ENCODE measurements at regions not wholly inside any gene's neighbourhood (a gene's known extent, or its start where the extent isn't known, plus 50 kb on each side); places are given as distances from the start of the nearest gene placed in this dataset.

DNA sequence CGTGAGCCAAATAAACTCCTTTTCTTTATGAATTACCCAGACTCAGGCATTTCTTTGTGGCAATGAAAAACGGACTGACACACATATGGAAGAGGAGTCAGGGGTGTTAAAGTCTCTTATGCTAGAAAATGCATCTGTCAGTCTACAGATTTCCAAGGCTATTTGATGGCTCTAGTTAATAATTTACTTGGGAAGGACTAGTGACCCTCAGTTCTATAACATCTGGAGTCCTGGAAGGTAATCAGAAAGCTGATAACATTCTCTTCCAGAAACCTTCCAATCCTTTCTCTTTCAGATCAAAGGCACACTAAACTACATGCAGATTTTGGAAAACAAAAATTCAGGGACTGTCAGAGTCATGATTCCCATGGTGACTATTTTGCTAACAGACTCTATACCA lies 142.0 kb upstream of the TEX13D start:
- TF ChIP-seq, protein P1, sequence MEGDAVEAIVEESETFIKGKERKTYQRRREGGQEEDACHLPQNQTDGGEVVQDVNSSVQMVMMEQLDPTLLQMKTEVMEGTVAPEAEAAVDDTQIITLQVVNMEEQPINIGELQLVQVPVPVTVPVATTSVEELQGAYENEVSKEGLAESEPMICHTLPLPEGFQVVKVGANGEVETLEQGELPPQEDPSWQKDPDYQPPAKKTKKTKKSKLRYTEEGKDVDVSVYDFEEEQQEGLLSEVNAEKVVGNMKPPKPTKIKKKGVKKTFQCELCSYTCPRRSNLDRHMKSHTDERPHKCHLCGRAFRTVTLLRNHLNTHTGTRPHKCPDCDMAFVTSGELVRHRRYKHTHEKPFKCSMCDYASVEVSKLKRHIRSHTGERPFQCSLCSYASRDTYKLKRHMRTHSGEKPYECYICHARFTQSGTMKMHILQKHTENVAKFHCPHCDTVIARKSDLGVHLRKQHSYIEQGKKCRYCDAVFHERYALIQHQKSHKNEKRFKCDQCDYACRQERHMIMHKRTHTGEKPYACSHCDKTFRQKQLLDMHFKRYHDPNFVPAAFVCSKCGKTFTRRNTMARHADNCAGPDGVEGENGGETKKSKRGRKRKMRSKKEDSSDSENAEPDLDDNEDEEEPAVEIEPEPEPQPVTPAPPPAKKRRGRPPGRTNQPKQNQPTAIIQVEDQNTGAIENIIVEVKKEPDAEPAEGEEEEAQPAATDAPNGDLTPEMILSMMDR (IDR thresholded peaks at IDR 0.05; ENCODE audit: low read depth, low read length), result no peak
- TF ChIP-seq POLR2A (IDR thresholded peaks at IDR 0.05; ENCODE audit: extremely low read depth, insufficient read length) (no peak), MYC (IDR thresholded peaks at IDR 0.05; ENCODE audit: low read depth, low read length) (no peak)
- TF ChIP-seq, protein P2, sequence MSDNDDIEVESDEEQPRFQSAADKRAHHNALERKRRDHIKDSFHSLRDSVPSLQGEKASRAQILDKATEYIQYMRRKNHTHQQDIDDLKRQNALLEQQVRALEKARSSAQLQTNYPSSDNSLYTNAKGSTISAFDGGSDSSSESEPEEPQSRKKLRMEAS (IDR thresholded peaks at IDR 0.05; ENCODE audit: low read depth, low read length), result no peak
